Cardiac muscle cell (in vitro differentiated cells and primary cell): ENCODE measurements at regions not wholly inside any gene's neighbourhood (a gene's known extent, or its start where the extent isn't known, plus 50 kb on each side); places are given as distances from the start of the nearest gene placed in this dataset.

Experiments
- DNase-seq, 2 donors: peaks; one replicate each; pipeline versions ENCODE4 v3.0.0 to v3.0.0-alpha.2; 2010 to 2017; ENCODE audit warnings: low read depth in 1 of 2, low spot score in 1 of 2
- H3K27ac ChIP-seq: fragments of 200-600 bp; sonication (generic); 2 replicates; pipeline ENCODE4 v1.5.1; 2016
- H3K27me3 ChIP-seq: fragments of 200-600 bp; sonication (generic); 2 replicates; pipeline ENCODE4 v1.6.0; 2016; ENCODE audit warnings: control low read depth
- H3K36me3 ChIP-seq: fragments of 200-600 bp; sonication (generic); 2 replicates; pipeline ENCODE4 v1.5.1; 2016; ENCODE audit warnings: control low read depth
- H3K4me1 ChIP-seq: fragments of 200-600 bp; sonication (generic); 2 replicates; pipeline ENCODE4 v1.8.1; 2017; ENCODE audit warnings: low read depth, mild to moderate bottlenecking, mixed run types
- H3K4me3 ChIP-seq: fragments of 200-600 bp; sonication (generic); 2 replicates; pipeline ENCODE4 v1.5.1; 2016; ENCODE audit warnings: mild to moderate bottlenecking
- H3K9me3 ChIP-seq: fragments of 200-600 bp; sonication (generic); 2 replicates; pipeline ENCODE4 v1.5.1; 2017; ENCODE audit warnings: low read depth, mild to moderate bottlenecking, control low read depth
- TF ChIP-seq, protein P1 (sequence below): IDR thresholded peaks from 2 replicates; pipeline ENCODE4 v1.5.1; 2012; ENCODE audit warnings: low read depth, mild to moderate bottlenecking, low read length

DNA sequence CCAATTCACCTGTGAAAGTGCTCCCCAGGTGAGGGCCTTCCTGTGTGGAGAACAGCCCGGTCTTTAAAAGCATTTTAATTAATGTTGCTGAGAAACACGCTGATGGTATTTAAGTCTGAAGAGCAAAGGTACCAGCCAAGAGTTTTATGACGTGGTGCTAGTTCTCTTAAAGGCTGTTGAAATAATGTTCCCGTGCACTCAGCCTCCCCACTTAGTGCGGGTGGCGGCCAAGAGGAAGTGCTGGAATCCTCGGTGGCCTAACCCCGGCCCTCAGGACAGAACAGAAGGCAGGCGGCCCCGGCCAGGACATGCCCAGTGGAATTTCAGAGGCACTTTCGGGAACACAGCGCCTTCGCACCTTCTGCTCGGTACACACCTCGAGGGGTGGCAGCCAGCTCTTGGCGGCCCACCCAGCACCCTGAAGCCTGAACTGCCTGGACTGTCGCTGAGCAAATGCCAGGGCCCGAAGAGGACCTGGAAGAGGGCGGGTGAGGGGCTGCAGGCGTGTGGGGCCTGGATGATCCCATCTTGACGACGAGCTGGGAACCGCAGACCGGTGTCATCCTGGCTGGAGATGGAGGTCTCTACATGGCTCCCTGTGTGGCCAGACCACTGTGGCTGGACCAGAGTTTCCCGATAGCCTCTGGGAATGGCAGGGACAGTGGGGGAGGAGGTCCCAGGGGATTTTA is 142.9 kb downstream of the ASB1 start:
- TF ChIP-seq, protein P1, sequence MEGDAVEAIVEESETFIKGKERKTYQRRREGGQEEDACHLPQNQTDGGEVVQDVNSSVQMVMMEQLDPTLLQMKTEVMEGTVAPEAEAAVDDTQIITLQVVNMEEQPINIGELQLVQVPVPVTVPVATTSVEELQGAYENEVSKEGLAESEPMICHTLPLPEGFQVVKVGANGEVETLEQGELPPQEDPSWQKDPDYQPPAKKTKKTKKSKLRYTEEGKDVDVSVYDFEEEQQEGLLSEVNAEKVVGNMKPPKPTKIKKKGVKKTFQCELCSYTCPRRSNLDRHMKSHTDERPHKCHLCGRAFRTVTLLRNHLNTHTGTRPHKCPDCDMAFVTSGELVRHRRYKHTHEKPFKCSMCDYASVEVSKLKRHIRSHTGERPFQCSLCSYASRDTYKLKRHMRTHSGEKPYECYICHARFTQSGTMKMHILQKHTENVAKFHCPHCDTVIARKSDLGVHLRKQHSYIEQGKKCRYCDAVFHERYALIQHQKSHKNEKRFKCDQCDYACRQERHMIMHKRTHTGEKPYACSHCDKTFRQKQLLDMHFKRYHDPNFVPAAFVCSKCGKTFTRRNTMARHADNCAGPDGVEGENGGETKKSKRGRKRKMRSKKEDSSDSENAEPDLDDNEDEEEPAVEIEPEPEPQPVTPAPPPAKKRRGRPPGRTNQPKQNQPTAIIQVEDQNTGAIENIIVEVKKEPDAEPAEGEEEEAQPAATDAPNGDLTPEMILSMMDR: no peak
- Histone ChIP-seq H3K4me1 (no peaks in the 10 kb centered on the region), H3K27me3 (no peaks in the 10 kb centered on the region), H3K27ac (no peak overlapping the region), H3K4me3 (no peak overlapping the region), H3K36me3 (no peaks in the 10 kb centered on the region), H3K9me3 (no peaks in the 10 kb centered on the region)
- DNase-seq: peak in 1 of 2 donors; percentile 36

DNA sequence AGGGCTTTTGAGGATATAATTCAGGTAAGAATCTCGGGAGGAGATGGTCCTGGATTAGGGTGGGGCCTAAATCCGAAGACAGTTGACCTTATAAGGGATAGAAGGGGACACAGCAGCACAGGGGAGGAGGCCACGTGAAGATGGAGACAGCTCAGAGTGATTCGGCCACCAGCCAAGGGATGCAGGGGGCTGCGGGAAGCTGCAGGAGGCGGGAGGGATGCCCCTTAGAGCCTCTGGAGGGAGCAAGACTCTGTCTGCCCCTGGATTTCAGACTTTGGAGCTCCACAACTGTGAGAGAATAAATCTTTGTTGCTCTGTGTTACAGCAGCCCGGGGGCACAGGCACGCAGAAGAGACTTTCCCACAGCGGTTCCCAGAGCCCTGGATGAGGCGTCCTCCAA is 143.7 kb downstream of the ASB1 start:
- TF ChIP-seq, protein P1: no peak
- Histone ChIP-seq H3K27me3 (no peaks in the 10 kb centered on the region), H3K9me3 (no peaks in the 10 kb centered on the region), H3K36me3 (no peaks in the 10 kb centered on the region), H3K4me3 (no peak overlapping the region), H3K27ac (no peak overlapping the region), H3K4me1 (no peaks in the 10 kb centered on the region)
- no peak for DNase-seq

DNA sequence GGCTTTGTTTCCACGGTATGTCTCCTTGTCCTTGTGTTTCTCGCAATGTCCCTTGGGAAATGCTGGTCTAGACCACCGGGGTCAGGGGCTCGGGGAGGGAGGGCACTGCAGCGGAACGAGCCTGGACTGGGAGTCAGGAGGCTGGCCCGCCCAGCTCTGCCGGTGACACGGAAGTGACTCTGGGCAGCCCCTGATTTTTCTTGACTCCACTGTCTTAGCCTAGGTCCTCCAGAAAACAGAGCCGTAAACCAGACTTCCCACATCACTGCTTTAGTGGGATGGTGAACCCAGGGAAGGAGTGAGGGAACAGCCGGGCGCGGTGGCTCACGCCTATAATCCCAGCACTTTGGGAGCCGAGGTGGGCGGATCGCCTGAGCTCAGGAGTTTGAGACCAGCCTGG is 144.2 kb downstream of the ASB1 start:
- TF ChIP-seq, protein P1: no peak
- H3K27ac ChIP-seq: no peak overlapping the region
- no peaks in the 10 kb centered on the region for H3K27me3 ChIP-seq
- no peaks in the 10 kb centered on the region for H3K9me3 ChIP-seq
- H3K4me3 ChIP-seq: no peak overlapping the region
- no peaks in the 10 kb centered on the region for H3K36me3 ChIP-seq
- H3K4me1 ChIP-seq: no peaks in the 10 kb centered on the region
- DNase-seq: no peak

DNA sequence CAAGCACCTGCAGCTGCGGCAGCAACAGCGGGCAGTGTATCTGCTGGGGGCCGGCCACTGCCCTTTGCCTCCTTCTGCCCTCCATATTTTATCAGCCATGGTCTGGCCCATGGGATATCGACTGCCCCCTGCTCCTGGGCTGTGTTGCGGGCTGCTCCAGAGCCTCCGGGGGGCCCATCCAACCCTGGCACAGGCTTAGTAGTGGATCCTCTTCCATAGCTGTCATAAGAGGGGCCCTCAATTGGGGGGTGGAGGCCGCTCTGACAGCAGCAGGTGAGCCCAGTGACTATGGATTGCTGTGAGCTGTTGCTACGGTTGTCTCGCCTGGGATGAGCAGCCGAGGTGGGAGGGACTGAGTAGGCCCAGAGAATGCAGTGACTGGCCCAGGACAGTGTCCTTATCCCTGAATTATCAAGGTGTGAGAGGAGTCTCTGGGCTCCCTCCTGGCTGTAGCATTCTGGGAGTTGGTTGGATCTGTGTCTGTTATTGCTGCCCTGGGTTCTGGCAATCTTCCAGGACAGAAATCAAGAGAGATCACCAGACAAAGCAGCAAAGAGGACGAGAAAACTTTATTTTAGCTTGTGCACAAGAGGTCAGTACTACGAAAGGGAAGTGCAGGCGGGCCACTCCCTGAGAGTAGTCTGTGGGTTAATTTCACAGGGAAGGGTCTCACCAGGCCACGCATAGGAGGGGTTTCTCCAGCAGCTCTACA is 145.1 kb downstream of the ASB1 start:
- no peaks in the 10 kb centered on the region for H3K4me1 ChIP-seq
- no peak for DNase-seq
- TF ChIP-seq, protein P1: no peak
- H3K4me3 ChIP-seq: no peak overlapping the region
- no peaks in the 10 kb centered on the region for H3K36me3 ChIP-seq
- no peaks in the 10 kb centered on the region for H3K9me3 ChIP-seq
- no peaks in the 10 kb centered on the region for H3K27me3 ChIP-seq
- no peak overlapping the region for H3K27ac ChIP-seq

DNA sequence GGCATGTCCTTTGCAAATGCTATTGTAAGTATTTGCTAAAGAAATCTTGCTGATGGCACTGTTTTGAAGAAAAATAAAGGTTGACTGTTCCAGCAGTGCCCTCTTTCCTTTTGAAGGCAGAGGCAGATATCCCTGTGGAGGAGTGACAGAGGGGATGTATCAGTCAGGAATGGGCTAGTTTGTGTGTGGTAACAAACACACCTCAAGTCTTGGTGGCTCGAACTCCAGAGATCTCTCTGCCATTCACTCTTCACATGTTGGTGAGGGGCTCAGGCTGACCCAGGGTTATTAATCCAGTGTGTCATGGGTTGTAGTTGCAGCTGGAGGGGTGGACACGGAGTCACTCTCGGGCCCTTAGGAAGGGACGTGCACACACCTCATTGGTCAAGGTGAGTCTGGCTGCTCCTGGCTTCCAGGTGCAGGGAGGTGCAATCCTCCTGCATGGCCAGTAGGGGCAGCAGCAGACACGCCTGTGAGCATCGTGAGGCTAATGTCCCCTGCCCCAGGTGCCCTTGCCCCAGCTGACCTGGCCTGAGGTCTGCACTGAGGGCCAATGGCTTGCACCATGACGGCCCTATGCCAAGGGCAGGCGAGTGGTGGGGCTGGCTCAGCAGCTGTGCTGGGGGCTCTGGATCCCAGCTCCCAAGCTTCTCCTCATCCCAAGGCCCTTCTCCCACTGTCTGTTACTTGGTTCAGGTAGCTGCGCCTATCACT is 146.5 kb downstream of the ASB1 start:
- TF ChIP-seq, protein P1: peak; percentile 71
- H3K4me3 ChIP-seq: no peak overlapping the region
- no peaks in the 10 kb centered on the region for H3K9me3 ChIP-seq
- no peaks in the 10 kb centered on the region for H3K27me3 ChIP-seq
- no peaks in the 10 kb centered on the region for H3K36me3 ChIP-seq
- DNase-seq: no peak
- H3K4me1 ChIP-seq: no peaks in the 10 kb centered on the region
- H3K27ac ChIP-seq: no peak overlapping the region
